A549 (cell line): ENCODE measurements at regions not wholly inside any gene's neighbourhood (a gene's known extent, or its start where the extent isn't known, plus 50 kb on each side); places are given as distances from the start of the nearest gene placed in this dataset.

Experiments used
- ATAC-seq, 2 experiments: fragments of 200-7000 bp in 1 of 2; fragments of >200 bp in 1 of 2; cut with Nextera tagmentation in 1 of 2; cut with Tn5 transposase in 1 of 2; 3 replicates each; pipeline versions ENCODE4 v1.8.0 to v1.9.1; 2018 to 2020; ENCODE audit warnings: mild to moderate bottlenecking in 1 of 2, moderate library complexity in 1 of 2
- CTCF ChIA-PET: fragments of 300-600 bp; sonication (Branson Sonifier 250); formaldehyde crosslinking; extraction: SDS; loops from one replicate; lab custom pipeline; 2021; ENCODE audit warnings: antibody characterized with exemption, inconsistent platforms; lab: Yijun Ruan, JAX
- POLR2A ChIA-PET: fragments of 350-600 bp; formaldehyde crosslinking; extraction: SDS; loops from one replicate; lab custom pipeline; 2021; ENCODE audit warnings: antibody characterized with exemption, inconsistent platforms; lab: Yijun Ruan, JAX
- DNase-seq, 2 experiments: peaks; one replicate each; pipeline versions ENCODE4 v3.0.0 to v3.0.0-alpha.2; 2011 to 2016; ENCODE audit warnings: low read depth in 1 of 2, low spot score in 1 of 2
- FAIRE-seq: peaks from 2 replicates; lab custom pipeline; 2011; peaks lifted over from hg19 to GRCh38; lab: Jason Lieb, UNC
- H3K27ac ChIP-seq, 2 experiments: fragments of >200 bp; sonication (Bioruptor Twin); formaldehyde crosslinking; 3 replicates each; pipeline ENCODE4 v1.5.1; 2016 to 2017
- H3K4me1 ChIP-seq: fragments of >200 bp; sonication (Bioruptor Twin); formaldehyde crosslinking; 3 replicates; pipeline ENCODE4 v1.6.1; 2016
- H3K4me2 ChIP-seq: fragments of >200 bp; sonication (Bioruptor Twin); formaldehyde crosslinking; 3 replicates; pipeline ENCODE4 v1.6.1; 2016
- H3K4me3 ChIP-seq: fragments of >200 bp; sonication (Bioruptor Twin); formaldehyde crosslinking; 3 replicates; pipeline ENCODE4 v1.5.1; 2016
- H3K9me3 ChIP-seq: fragments of >200 bp; sonication (Bioruptor Twin); formaldehyde crosslinking; 3 replicates; pipeline ENCODE4 v1.6.1; 2016
- CEBPB ChIP-seq, 2 experiments: fragments of >200 bp in 1 of 2; sonication (Bioruptor Twin) in 1 of 2; formaldehyde crosslinking in 1 of 2; IDR thresholded peaks; 2 replicates each; pipeline ENCODE4 v1.6.1; 2012 to 2016
- CHD4 ChIP-seq: fragments of 200-600 bp; sonication (generic); IDR thresholded peaks from 2 replicates; pipeline ENCODE4 v1.6.1; 2016; ENCODE audit warnings: antibody characterized with exemption, mild to moderate bottlenecking, borderline replicate concordance
- EHF ChIP-seq: fragments of 250-450 bp; sonication (Bioruptor Pico); IDR thresholded peaks from 2 replicates; pipeline ENCODE4 v1.5.0; 2020; ENCODE audit warnings: mild to moderate bottlenecking
- EHMT2 ChIP-seq: fragments of 200-600 bp; sonication (generic); IDR thresholded peaks from 2 replicates; pipeline ENCODE4 v1.6.1; 2016; ENCODE audit warnings: antibody characterized with exemption, low read depth, mild to moderate bottlenecking, moderate library complexity
- EP300 ChIP-seq, 2 experiments: fragments of >200 bp; sonication (Bioruptor Twin); formaldehyde crosslinking; IDR thresholded peaks; 2 replicates in 1 of 2; 3 replicates in 1 of 2; pipeline ENCODE4 v1.6.1; 2016 to 2017
- FOSL2 ChIP-seq, 2 experiments: fragments of 450-650 bp in 1 of 2; fragments of >200 bp in 1 of 2; sonication (Bioruptor Twin) in 1 of 2; formaldehyde crosslinking; IDR thresholded peaks; 2 replicates each; pipeline versions ENCODE4 v1.5.0 to v1.6.1; 2016 to 2020; ENCODE audit warnings: mild to moderate bottlenecking in 1 of 2, moderate library complexity in 1 of 2
- FOXS1 ChIP-seq: fragments of 250-450 bp; sonication (Bioruptor Pico); IDR thresholded peaks from 2 replicates; pipeline ENCODE4 v1.5.0; 2020; ENCODE audit warnings: mild to moderate bottlenecking, moderate library complexity
- GATA3 ChIP-seq: IDR thresholded peaks from 2 replicates; pipeline ENCODE4 v1.6.1; 2012; ENCODE audit warnings: borderline replicate concordance
- HDAC2 ChIP-seq: fragments of 200-600 bp; sonication (generic); IDR thresholded peaks from 2 replicates; pipeline ENCODE4 v1.6.1; 2016
- HEYL ChIP-seq: fragments of 250-450 bp; sonication (Bioruptor Pico); IDR thresholded peaks from 2 replicates; pipeline ENCODE4 v1.8.0; 2021; ENCODE audit warnings: mild to moderate bottlenecking, moderate library complexity
- HOXA7 ChIP-seq: fragments of 250-450 bp; sonication (Bioruptor Pico); IDR thresholded peaks from 2 replicates; pipeline ENCODE4 v1.5.0; 2020; ENCODE audit warnings: mild to moderate bottlenecking, moderate library complexity
- KDM1A ChIP-seq: fragments of 200-600 bp; sonication (generic); IDR thresholded peaks from 2 replicates; pipeline ENCODE4 v1.6.1; 2016; ENCODE audit warnings: low read depth, mild to moderate bottlenecking
- KDM5A ChIP-seq: fragments of 200-600 bp; sonication (generic); IDR thresholded peaks from 2 replicates; pipeline ENCODE4 v1.6.1; 2016; ENCODE audit warnings: antibody characterized with exemption, mild to moderate bottlenecking
- MAZ ChIP-seq: fragments of 150-350 bp; IDR thresholded peaks from 2 replicates; pipeline ENCODE4 v1.6.1; 2014; ENCODE audit warnings: antibody characterized with exemption, low read depth, low read length, borderline replicate concordance
- MYC ChIP-seq: IDR thresholded peaks from 2 replicates; pipeline ENCODE4 v1.6.1; 2012; ENCODE audit warnings: mild to moderate bottlenecking, inconsistent platforms, low read length, improper control_type of control experiment, borderline replicate concordance
- NFE2L2 ChIP-seq: fragments of 150-350 bp; conservative IDR thresholded peaks from 2 replicates; pipeline ENCODE4 v1.6.1; 2014; ENCODE audit warnings: low read length
- NR3C1 ChIP-seq: fragments of >200 bp; sonication (Bioruptor Twin); formaldehyde crosslinking; IDR thresholded peaks from 3 replicates; pipeline ENCODE4 v1.6.1; 2017
- POLR2A ChIP-seq: IDR thresholded peaks from 2 replicates; pipeline ENCODE4 v1.6.1; 2012; ENCODE audit warnings: mild to moderate bottlenecking, low read length
- POLR2AphosphoS2 ChIP-seq: conservative IDR thresholded peaks from 2 replicates; pipeline ENCODE4 v1.6.1; 2012; ENCODE audit warnings: low read length, improper control_type of control experiment, inconsistent platforms
- RARB ChIP-seq: fragments of 250-450 bp; sonication (Bioruptor Pico); IDR thresholded peaks from 2 replicates; pipeline ENCODE4 v1.8.0; 2021; ENCODE audit warnings: mild to moderate bottlenecking, moderate library complexity
- RCOR1 ChIP-seq: fragments of 150-350 bp; IDR thresholded peaks from 2 replicates; pipeline ENCODE4 v1.6.1; 2014; ENCODE audit warnings: antibody characterized with exemption, low read length, low read depth
- RFX5 ChIP-seq: fragments of 450-650 bp; IDR thresholded peaks from 2 replicates; pipeline ENCODE4 v1.7.1; 2014; ENCODE audit warnings: antibody characterized with exemption, mild to moderate bottlenecking, moderate library complexity
- RNF2 ChIP-seq: fragments of 200-600 bp; sonication (generic); IDR thresholded peaks from 2 replicates; pipeline ENCODE4 v1.6.1; 2016; ENCODE audit warnings: low read depth, mild to moderate bottlenecking, antibody characterized with exemption, moderate library complexity, borderline replicate concordance
- SMC3 ChIP-seq: fragments of >200 bp; sonication (Bioruptor Twin); formaldehyde crosslinking; IDR thresholded peaks from 3 replicates; pipeline ENCODE4 v1.6.1; 2018; ENCODE audit warnings: inconsistent platforms
- ZC3H11A ChIP-seq: fragments of 450-650 bp; IDR thresholded peaks from 2 replicates; pipeline ENCODE4 v1.6.1; 2014; ENCODE audit warnings: antibody characterized with exemption, mild to moderate bottlenecking
- ZFP36 ChIP-seq: fragments of 450-650 bp; IDR thresholded peaks from 2 replicates; pipeline ENCODE4 v1.6.1; 2014; ENCODE audit warnings: borderline replicate concordance; ENCODE audit not compliant: partially characterized antibody
- ZSCAN20 ChIP-seq: fragments of 250-450 bp; sonication (Bioruptor Pico); IDR thresholded peaks from 2 replicates; pipeline ENCODE4 v1.8.0; 2022; ENCODE audit warnings: mild to moderate bottlenecking, moderate library complexity
- WGBS: methylation state at CpG from one replicate; pipeline ENCODE4 v1.1.6; 2017; ENCODE audit errors: missing lambda C conversion rate; 5-methylcytosine and 5-hydroxymethylcytosine counted together
- TF ChIP-seq, protein P1 (sequence below): fragments of 200-600 bp; sonication (generic); IDR thresholded peaks from 2 replicates; pipeline ENCODE4 v1.6.1; 2016; ENCODE audit warnings: antibody characterized with exemption, mild to moderate bottlenecking, moderate library complexity
- TF ChIP-seq, protein P2 (sequence below): fragments of 450-650 bp; IDR thresholded peaks from 2 replicates; pipeline ENCODE4 v1.6.1; 2014; ENCODE audit warnings: antibody characterized with exemption
- TF ChIP-seq, protein P3 (sequence below): fragments of >200 bp; sonication (Bioruptor Twin); formaldehyde crosslinking; IDR thresholded peaks from 2 replicates; pipeline ENCODE4 v1.6.1; 2016
- TF ChIP-seq, protein P4 (sequence below): fragments of 250-450 bp; sonication (Bioruptor Pico); IDR thresholded peaks from 2 replicates; pipeline ENCODE4 v1.5.0; 2021; ENCODE audit warnings: mild to moderate bottlenecking, moderate library complexity, borderline replicate concordance
- TF ChIP-seq, protein P5 (sequence below): IDR thresholded peaks from 2 replicates; pipeline ENCODE4 v1.6.1; 2012
- TF ChIP-seq, protein P6 (sequence below): fragments of >200 bp; sonication (Bioruptor Twin); formaldehyde crosslinking; IDR thresholded peaks from 3 replicates; pipeline ENCODE4 v1.5.1; 2016

DNA sequence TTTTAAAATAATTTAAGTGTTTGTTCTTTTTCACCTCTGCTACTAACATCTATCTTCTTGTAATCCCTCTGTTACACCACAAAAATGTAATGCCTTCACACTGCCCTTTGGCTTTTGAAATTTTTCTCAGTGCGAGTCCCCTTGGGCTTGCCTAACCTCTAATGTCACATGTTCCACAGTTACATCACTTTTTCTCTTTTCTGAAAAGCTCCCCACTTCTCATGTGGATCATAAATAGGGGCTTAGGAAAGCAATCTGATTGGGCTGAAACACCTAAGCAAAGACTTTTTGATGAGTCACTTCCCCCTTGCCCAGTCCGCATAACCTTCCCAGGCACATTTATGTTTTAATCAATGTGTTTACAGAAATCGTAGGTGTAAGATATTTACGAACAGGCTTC is 288.2 kb downstream of the IPMK start:
- CTCF ChIA-PET: interaction anchor here (1.6 kb wide), 1 partner anchor 13 kb away, joined by 3 read pairs; no protein-coding TSS in a partner anchor
- no peak for FAIRE-seq
- no peak overlapping the region for H3K4me3 ChIP-seq

DNA sequence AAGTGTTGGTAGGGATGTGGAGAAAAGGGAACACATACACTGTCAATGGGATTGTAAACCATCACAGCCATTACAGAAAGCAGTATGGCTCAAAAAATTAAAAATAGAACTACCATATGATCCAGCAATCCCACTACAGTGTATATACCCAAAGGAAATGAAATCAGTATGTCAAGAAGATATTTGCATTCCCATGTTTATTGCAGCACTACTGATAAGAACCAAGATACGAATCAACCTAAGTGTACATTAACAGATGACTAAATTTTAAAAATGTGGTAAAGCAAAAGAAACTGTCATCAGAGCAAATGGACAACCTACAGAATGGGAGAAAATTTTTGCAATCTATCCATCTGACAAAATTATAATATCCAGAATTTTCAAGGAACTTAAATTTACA is 290.4 kb downstream of the IPMK start:
- FAIRE-seq (no peak), ATAC-seq (no peak), DNase-seq (no peak)
- ChIA-PET CTCF (no interaction called here), POLR2A (no interaction called here)
- no peaks in the 10 kb centered on the region for H3K4me1 ChIP-seq
- no peak overlapping the region for H3K4me2 ChIP-seq
- no peaks in the 10 kb centered on the region for H3K9me3 ChIP-seq
- 32% methylated on average over 1 of the region's 1 CpG for WGBS
- H3K27ac ChIP-seq: no peak overlapping the region
- no peak overlapping the region for H3K4me3 ChIP-seq
- TF ChIP-seq HOXA7 (CRISPR knock-in tag): no peak
- TF ChIP-seq, protein P1, sequence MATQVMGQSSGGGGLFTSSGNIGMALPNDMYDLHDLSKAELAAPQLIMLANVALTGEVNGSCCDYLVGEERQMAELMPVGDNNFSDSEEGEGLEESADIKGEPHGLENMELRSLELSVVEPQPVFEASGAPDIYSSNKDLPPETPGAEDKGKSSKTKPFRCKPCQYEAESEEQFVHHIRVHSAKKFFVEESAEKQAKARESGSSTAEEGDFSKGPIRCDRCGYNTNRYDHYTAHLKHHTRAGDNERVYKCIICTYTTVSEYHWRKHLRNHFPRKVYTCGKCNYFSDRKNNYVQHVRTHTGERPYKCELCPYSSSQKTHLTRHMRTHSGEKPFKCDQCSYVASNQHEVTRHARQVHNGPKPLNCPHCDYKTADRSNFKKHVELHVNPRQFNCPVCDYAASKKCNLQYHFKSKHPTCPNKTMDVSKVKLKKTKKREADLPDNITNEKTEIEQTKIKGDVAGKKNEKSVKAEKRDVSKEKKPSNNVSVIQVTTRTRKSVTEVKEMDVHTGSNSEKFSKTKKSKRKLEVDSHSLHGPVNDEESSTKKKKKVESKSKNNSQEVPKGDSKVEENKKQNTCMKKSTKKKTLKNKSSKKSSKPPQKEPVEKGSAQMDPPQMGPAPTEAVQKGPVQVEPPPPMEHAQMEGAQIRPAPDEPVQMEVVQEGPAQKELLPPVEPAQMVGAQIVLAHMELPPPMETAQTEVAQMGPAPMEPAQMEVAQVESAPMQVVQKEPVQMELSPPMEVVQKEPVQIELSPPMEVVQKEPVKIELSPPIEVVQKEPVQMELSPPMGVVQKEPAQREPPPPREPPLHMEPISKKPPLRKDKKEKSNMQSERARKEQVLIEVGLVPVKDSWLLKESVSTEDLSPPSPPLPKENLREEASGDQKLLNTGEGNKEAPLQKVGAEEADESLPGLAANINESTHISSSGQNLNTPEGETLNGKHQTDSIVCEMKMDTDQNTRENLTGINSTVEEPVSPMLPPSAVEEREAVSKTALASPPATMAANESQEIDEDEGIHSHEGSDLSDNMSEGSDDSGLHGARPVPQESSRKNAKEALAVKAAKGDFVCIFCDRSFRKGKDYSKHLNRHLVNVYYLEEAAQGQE: no peak
- TF ChIP-seq, protein P2, sequence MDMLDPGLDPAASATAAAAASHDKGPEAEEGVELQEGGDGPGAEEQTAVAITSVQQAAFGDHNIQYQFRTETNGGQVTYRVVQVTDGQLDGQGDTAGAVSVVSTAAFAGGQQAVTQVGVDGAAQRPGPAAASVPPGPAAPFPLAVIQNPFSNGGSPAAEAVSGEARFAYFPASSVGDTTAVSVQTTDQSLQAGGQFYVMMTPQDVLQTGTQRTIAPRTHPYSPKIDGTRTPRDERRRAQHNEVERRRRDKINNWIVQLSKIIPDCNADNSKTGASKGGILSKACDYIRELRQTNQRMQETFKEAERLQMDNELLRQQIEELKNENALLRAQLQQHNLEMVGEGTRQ: no peak
- TF ChIP-seq SMC3: no peak
- no peak for TF ChIP-seq EHF (CRISPR knock-in tag)
- TF ChIP-seq ZSCAN20: no peak
- no peak for TF ChIP-seq HDAC2
- no peak for TF ChIP-seq EHMT2
- TF ChIP-seq, protein P3, sequence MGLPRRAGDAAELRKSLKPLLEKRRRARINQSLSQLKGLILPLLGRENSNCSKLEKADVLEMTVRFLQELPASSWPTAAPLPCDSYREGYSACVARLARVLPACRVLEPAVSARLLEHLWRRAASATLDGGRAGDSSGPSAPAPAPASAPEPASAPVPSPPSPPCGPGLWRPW: no peak
- no peak for TF ChIP-seq RFX5
- TF ChIP-seq RNF2: no peak
- no peak for TF ChIP-seq KDM1A
- TF ChIP-seq ZFP36: no peak
- no peak for TF ChIP-seq RARB (CRISPR knock-in tag)
- TF ChIP-seq NFE2L2: no peak
- TF ChIP-seq RCOR1: no peak
- no peak for TF ChIP-seq CHD4

More for the DNA sequence above, 288.2 kb downstream of the IPMK start:
- POLR2A ChIA-PET: no interaction called here
- DNase-seq (no peak), ATAC-seq (no peak)
- WGBS: 85% methylated on average over 4 of the region's 4 CpGs
- TF ChIP-seq FOXS1 (CRISPR knock-in tag): no peak
- TF ChIP-seq KDM1A: no peak
- no peak for TF ChIP-seq MAZ
- no peak for TF ChIP-seq EHMT2
- TF ChIP-seq FOSL2 (IDR thresholded peaks at IDR 0.05): no peak
- no peak for TF ChIP-seq FOSL2 (CRISPR knock-in tag; IDR thresholded peaks at IDR 0.05)
- no peak for TF ChIP-seq HEYL (CRISPR knock-in tag)
- no peak for TF ChIP-seq MYC
- TF ChIP-seq ZC3H11A: no peak
- no peak for TF ChIP-seq RARB (CRISPR knock-in tag)
- TF ChIP-seq, protein P4, sequence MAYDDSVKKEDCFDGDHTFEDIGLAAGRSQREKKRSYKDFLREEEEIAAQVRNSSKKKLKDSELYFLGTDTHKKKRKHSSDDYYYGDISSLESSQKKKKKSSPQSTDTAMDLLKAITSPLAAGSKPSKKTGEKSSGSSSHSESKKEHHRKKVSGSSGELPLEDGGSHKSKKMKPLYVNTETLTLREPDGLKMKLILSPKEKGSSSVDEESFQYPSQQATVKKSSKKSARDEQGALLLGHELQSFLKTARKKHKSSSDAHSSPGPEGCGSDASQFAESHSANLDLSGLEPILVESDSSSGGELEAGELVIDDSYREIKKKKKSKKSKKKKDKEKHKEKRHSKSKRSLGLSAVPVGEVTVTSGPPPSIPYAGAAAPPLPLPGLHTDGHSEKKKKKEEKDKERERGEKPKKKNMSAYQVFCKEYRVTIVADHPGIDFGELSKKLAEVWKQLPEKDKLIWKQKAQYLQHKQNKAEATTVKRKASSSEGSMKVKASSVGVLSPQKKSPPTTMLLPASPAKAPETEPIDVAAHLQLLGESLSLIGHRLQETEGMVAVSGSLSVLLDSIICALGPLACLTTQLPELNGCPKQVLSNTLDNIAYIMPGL (CRISPR knock-in tag): no peak
- TF ChIP-seq POLR2AphosphoS2: no peak
- TF ChIP-seq GATA3: no peak
- no peak for TF ChIP-seq POLR2A
- TF ChIP-seq, protein P5, sequence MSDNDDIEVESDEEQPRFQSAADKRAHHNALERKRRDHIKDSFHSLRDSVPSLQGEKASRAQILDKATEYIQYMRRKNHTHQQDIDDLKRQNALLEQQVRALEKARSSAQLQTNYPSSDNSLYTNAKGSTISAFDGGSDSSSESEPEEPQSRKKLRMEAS: no peak
- TF ChIP-seq EP300 (IDR thresholded peaks at IDR 0.05): no peak
- TF ChIP-seq NR3C1: no peak
- TF ChIP-seq, protein P2: no peak
- no peak for TF ChIP-seq KDM5A
- TF ChIP-seq, protein P6, sequence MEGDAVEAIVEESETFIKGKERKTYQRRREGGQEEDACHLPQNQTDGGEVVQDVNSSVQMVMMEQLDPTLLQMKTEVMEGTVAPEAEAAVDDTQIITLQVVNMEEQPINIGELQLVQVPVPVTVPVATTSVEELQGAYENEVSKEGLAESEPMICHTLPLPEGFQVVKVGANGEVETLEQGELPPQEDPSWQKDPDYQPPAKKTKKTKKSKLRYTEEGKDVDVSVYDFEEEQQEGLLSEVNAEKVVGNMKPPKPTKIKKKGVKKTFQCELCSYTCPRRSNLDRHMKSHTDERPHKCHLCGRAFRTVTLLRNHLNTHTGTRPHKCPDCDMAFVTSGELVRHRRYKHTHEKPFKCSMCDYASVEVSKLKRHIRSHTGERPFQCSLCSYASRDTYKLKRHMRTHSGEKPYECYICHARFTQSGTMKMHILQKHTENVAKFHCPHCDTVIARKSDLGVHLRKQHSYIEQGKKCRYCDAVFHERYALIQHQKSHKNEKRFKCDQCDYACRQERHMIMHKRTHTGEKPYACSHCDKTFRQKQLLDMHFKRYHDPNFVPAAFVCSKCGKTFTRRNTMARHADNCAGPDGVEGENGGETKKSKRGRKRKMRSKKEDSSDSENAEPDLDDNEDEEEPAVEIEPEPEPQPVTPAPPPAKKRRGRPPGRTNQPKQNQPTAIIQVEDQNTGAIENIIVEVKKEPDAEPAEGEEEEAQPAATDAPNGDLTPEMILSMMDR: no peak
- TF ChIP-seq CEBPB (IDR thresholded peaks at IDR 0.05): no peak
- Histone ChIP-seq H3K4me1 (0 out of 3 replicates have a peak, but pooled peaks cover 4% of the 10 kb centered on the region), H3K27ac (0 out of 6 replicates have a peak overlapping the region, but pooled peaks of 1 of the 2 experiments have one; percentile 19), H3K9me3 (no peaks in the 10 kb centered on the region), H3K4me2 (no peak overlapping the region)
